ENCODE measurements at regions not wholly inside any gene's neighbourhood (a gene's known extent, or its start where the extent isn't known, plus 50 kb on each side); places are given as distances from the start of the nearest gene placed in this dataset.
"Not testable (repeated sequence)": the region's sequence is repeated elsewhere in the genome, so short reads cannot be mapped to it uniquely, and the experiment has no call there.

DNA sequence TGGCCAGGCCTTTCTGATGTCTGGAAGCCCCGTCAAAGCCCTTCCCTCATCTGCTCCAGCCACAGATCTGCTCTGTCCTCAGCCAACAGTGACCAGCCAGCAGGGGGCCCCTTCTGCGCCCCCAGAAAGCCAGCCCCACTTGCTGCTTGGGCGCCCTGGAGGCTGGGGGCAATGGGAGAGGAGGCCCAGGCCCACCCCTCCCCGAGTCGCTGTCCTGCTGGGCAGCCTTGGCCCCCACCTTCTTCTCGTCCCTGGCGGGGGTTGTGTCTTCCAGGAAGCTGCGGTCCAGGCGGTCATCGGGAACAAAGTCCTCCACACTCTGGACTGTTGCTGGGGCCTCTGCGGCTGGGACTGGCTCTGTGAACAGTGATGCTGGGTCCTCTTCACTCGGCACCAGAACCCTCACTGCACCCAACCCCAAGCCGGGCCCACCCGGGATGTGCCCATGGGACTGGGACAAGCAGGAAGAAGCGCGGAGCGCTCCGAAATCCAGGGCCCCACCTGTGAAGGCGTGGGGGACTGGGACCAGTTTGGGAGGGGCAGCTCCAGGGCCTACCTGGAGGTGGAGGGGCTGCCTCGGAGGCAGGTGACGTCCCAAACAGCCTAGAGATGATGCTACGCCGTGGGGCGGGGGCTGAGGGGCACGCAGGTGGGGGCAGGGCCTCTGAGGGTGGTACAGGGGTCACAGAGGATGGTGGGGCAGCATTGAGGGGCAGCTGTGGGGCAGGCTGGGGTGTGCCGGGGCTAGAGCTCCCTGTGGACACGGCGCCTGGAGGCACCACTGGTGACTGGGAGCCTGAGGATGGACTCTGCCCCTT lies 257.6 kb downstream of the ANKRD30B start:
- no peak for DNase-seq (ENCODE audit: low read depth in 4 of 4, low spot score in 3 of 4)

DNA sequence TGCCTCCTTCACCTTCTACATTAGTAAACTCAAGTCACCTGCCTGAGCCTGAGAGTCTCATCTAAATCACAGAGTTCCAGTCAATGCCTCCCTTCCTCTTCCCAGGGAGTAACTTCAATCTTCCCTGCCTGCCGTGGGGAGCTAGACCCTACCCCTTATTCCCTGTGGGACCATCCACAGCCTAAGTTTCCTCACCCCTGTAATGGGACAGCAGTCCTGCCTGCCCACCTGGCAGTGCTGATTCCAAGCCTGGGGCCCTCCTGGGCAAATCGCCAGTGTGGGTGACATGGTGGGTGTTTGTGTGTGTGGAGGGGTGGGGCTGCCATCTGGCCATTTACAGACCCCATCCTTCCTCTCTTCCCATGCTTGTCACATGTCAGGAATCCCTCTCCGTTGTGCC lies 258.6 kb downstream of the ANKRD30B start:
- not testable (repeated sequence) for DNase-seq (ENCODE audit: low read depth in 4 of 4, low spot score in 3 of 4)

DNA sequence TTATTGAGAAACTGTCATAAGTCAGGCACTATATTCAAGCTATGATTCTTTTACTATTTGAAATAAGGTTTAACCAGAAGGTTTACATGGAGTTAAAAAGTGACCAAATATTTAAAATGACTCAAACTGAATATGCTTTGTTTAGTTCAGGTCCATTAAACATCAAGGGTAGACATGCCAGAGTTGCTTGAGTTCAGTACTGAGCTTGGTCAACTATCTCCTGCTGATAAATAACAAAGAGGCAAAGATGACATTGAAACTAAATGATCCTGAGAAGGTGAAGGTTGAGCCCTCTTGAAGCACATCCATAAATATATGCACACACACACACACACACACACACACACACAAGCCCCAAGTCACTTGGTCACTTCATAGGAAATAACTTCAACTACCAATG lies 278.1 kb downstream of the ANKRD30B start:
- not testable (repeated sequence) for DNase-seq (ENCODE audit: low read depth in 4 of 4, low spot score in 3 of 4)

DNA sequence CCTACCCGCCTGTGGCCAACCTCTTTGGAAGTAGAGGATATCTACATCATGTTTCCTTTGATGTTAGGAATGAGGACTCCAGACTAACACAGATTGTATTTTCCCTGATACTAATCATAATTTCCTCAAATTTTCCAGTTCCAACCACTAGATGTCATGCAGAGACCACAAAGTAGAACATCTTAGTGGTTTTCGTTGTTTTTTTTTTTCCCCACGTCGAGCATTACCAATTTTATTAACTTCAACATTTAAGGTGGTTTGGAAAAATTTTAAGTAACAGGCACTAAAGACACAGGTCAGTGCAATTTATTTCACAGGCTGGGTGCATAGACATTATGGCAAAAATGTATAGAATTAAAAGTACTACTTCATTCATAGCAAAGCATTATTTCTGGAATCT lies 280.1 kb downstream of the ANKRD30B start:
- DNase-seq (ENCODE audit: low read depth in 4 of 4, low spot score in 3 of 4) = not testable (repeated sequence)

GRCh38 chr18:15060279-15060880 lies 312.4 kb downstream of the ANKRD30B start:
- not testable (repeated sequence) for DNase-seq (ENCODE audit: low read depth in 4 of 4, low spot score in 3 of 4)

DNA sequence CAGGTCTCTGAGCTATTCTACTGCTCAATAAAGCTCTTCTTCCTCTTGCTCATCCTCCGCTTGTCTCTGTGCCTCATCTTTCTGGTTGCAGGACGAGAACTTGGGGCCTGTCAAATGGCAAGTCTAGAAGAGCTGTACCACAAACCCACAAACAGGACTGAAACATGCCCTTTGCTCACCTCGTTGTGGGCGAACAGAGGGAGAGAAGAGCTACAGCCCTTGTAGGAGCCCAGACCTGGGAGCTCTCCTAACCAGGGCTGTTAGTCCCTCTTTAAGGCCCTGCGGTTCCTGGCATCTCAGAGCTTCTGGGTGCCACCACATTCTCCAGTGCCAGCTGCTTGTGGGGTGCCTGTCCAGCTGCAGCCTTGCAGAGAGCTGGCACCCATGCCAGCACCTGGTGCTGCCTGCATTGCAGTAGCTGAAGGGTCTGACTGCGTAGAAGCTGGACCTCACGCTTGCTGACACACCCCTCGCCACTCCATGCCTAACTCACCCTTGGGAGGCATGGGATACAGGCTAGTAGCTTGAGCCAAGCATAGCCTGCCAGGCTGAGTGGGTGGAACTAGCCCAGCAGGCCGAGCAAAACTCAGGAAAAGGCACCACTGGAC lies 313.4 kb downstream of the ANKRD30B start:
- not testable (repeated sequence) for DNase-seq (ENCODE audit: low read depth in 4 of 4, low spot score in 3 of 4)

- not testable (repeated sequence) for DNase-seq (ENCODE audit: low read depth in 4 of 4, low spot score in 3 of 4)
These were observed 318.5 kb downstream of the ANKRD30B start for GRCh38 chr18:15066434-15066833.

DNA sequence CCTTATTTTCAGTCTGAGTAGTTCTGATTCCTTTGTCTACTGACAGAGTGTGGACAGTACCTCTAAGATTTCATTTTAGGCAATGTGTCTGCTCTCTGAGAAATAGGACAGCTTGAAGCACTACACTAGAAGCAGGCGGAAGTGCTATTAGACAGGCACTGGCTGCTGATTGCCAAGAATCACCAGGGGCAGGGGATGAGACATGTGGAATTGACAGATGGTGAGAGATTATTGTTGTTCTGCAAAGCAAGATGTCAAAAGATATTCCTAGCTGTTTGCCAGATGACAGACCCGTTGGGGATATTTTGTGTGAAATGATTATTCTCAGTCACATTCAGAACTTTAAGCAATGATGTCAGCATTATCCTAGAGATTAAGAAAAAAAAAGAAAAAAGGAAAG lies 323.3 kb downstream of the ANKRD30B start:
- DNase-seq (ENCODE audit: low read depth in 4 of 4, low spot score in 3 of 4) = not testable (repeated sequence)
